Superior temporal gyrus (tissue), 1 donor: ENCODE measurements at regions not wholly inside any gene's neighbourhood (a gene's known extent, or its start where the extent isn't known, plus 50 kb on each side); places are given as distances from the start of the nearest gene placed in this dataset.

ENCODE experiments used
- DNase-seq: peaks from one replicate; pipeline ENCODE4 v3.0.0-alpha.2; 2016; ENCODE audit errors: extremely low spot score

- DNase-seq: no peak
Measured at GRCh38 chr20:39876976-39877635, 811.9 kb downstream of the MAFB start.

GRCh38 chr20:39875492-39876110, 813.4 kb downstream of the MAFB start:
- DNase-seq: no peak

GRCh38 chr20:39874049-39874893, 814.8 kb downstream of the MAFB start:
- peak; percentile 75 for DNase-seq

- DNase-seq: no peak
Measured at GRCh38 chr20:39873286-39873685, 815.8 kb downstream of the MAFB start.

GRCh38 chr20:39871013-39871412, 818.0 kb downstream of the MAFB start:
- DNase-seq: no peak

GRCh38 chr20:39865446-39865845, 823.6 kb downstream of the MAFB start:
- DNase-seq: no peak

- no peak for DNase-seq
Measured at GRCh38 chr20:39862470-39862891, 826.6 kb downstream of the MAFB start.

- DNase-seq: no peak
Measured at GRCh38 chr20:39861381-39861780, 827.7 kb downstream of the MAFB start.

GRCh38 chr20:39857835-39858234, 831.2 kb downstream of the MAFB start:
- no peak for DNase-seq

- no peak for DNase-seq
Measured at GRCh38 chr20:39857187-39857586, 831.8 kb downstream of the MAFB start.

- no peak for DNase-seq
Measured at GRCh38 chr20:39855799-39856198, 833.2 kb downstream of the MAFB start.

- DNase-seq: no peak
Measured at GRCh38 chr20:39855056-39855455, 834.0 kb downstream of the MAFB start.

- DNase-seq: no peak
Measured at GRCh38 chr20:39853636-39854035, 835.4 kb downstream of the MAFB start.

GRCh38 chr20:39853050-39853449, 836.0 kb downstream of the MAFB start:
- no peak for DNase-seq

- no peak for DNase-seq
Measured at GRCh38 chr20:39851459-39851858, 837.6 kb downstream of the MAFB start.

GRCh38 chr20:39850821-39851330, 838.2 kb downstream of the MAFB start:
- DNase-seq: no peak

GRCh38 chr20:39850246-39850645, 838.8 kb downstream of the MAFB start:
- no peak for DNase-seq

- DNase-seq: peak; percentile 53
Measured at GRCh38 chr20:39849664-39850063, 839.4 kb downstream of the MAFB start.

GRCh38 chr20:39849171-39849570, 839.9 kb downstream of the MAFB start:
- no peak for DNase-seq

- no peak for DNase-seq
Measured at GRCh38 chr20:39839399-39840119, 849.5 kb downstream of the MAFB start.

GRCh38 chr20:39837561-39837960, 851.5 kb downstream of the MAFB start:
- DNase-seq: no peak
